ENCODE measurements at regions not wholly inside any gene's neighbourhood (a gene's known extent, or its start where the extent isn't known, plus 50 kb on each side); places are given as distances from the start of the nearest gene placed in this dataset.

- H3K9ac ChIP-seq (ENCODE audit: low read length): no peak overlapping the region
Measured at GRCh38 chr4:117387072-117387471, 301.7 kb upstream of the TRAM1L1 start.

More at GRCh38 chr4:117387072-117387471, 301.7 kb upstream of the TRAM1L1 start:
- no TSS peak for BruUV-seq (replicated peaks)
- Histone ChIP-seq H3K4me2 (ENCODE audit: low read length) (no peak overlapping the region), H3K79me2 (ENCODE audit: insufficient read depth, low read length) (no peaks in the 10 kb centered on the region), H3K9me3 (ENCODE audit: control insufficient read depth in 1 of 2, insufficient read depth in 1 of 2, low read depth in 1 of 2, low read length in 2 of 2) (no peaks in the 10 kb centered on the region), H3K27ac (ENCODE audit: low read depth, low read length) (no peak overlapping the region), H4K20me1 (ENCODE audit: insufficient read depth) (no peaks in the 10 kb centered on the region), H3K36me3 (ENCODE audit: control insufficient read depth in 1 of 2, insufficient read depth in 2 of 2, low read length in 2 of 2) (no peaks in the 10 kb centered on the region), H3K4me1 (ENCODE audit: control insufficient read depth in 1 of 2, insufficient read depth in 2 of 2, low read length in 2 of 2) (no peaks in the 10 kb centered on the region), H2AFZ (ENCODE audit: low read depth, low read length, poor library complexity, severe bottlenecking) (no peak overlapping the region), H3K4me3 (replicated peaks in 1 of 2; ENCODE audit: low read depth in 1 of 2, low read length in 2 of 2) (no peak overlapping the region), H3K9me2 (ENCODE audit: insufficient read depth) (peaks cover 4% of the 10 kb centered on the region; the same call in 1 of the 2 replicates), H3K27me3 (ENCODE audit: insufficient read depth, low read length) (no peaks in the 10 kb centered on the region)
- CTCF ChIA-PET: no interaction called here
- RAD21 ChIA-PET (ENCODE audit: low non-redundant PET in 1 of 2, low total read pairs in 2 of 2, uncharacterized antibody in 2 of 2, unreplicated experiment in 2 of 2): no interaction called here
- intact Hi-C loops (cut with micrococcal nuclease): no loop called here
- no peak for DNase-seq (ENCODE audit: low read depth, low spot score)
- TF ChIP-seq REST (IDR thresholded peaks at IDR 0.05; ENCODE audit: low read depth): no peak
- TF ChIP-seq RAD21 (IDR thresholded peaks at IDR 0.05; ENCODE audit: low read depth): no peak
- no peak for TF ChIP-seq ZBTB33 (IDR thresholded peaks at IDR 0.05; ENCODE audit: extremely low read depth, insufficient replicate concordance, low read length)
- no peak for TF ChIP-seq EZH2 (IDR thresholded peaks at IDR 0.05)
- no peak for TF ChIP-seq SP1 (IDR thresholded peaks at IDR 0.05; ENCODE audit: low read depth)
- TF ChIP-seq POLR2AphosphoS5 (IDR thresholded peaks at IDR 0.05; ENCODE audit: low read depth, low read length): no peak
- TF ChIP-seq ZNF274 (IDR thresholded peaks at IDR 0.05; ENCODE audit: low read depth, low read length): no peak
- no peak for TF ChIP-seq EGR1 (IDR thresholded peaks at IDR 0.05; ENCODE audit: low read depth)
- TF ChIP-seq FOSL1 (IDR thresholded peaks at IDR 0.05; ENCODE audit: low read depth): no peak
- no peak for ATAC-seq
- POLR2A ChIA-PET: no interaction called here

All from HCT116 (cell line).